HepG2 (cell line): ENCODE measurements at regions not wholly inside any gene's neighbourhood (a gene's known extent, or its start where the extent isn't known, plus 50 kb on each side); places are given as distances from the start of the nearest gene placed in this dataset.

Experiments used
- ATAC-seq: fragments of 200-7000 bp; cut with Tn5 transposase; 3 replicates; pipeline ENCODE4 v1.9.1; 2020; ENCODE audit warnings: mild to moderate bottlenecking, moderate library complexity
- BruUV-seq: library from RNA; stranded (reverse); fragments of 400-500 nt; replicated peaks from 2 replicates; lab custom pipeline; 2021; lab: Mats Ljungman, UMichigan
- CTCF ChIA-PET: fragments of 300-600 bp; formaldehyde crosslinking; extraction: SDS; loops from one replicate; lab custom pipeline; 2021; ENCODE audit warnings: low total read pairs, inconsistent platforms, low intra/inter-chr PET ratio; lab: Yijun Ruan, JAX
- POLR2A ChIA-PET: fragments of 350-600 bp; sonication (Branson Sonifier 250); formaldehyde crosslinking; loops from one replicate; lab custom pipeline; 2020; ENCODE audit warnings: antibody characterized with exemption, inconsistent platforms; lab: Yijun Ruan, JAX
- DNase-seq: peaks from one replicate; pipeline ENCODE4 v3.0.0-alpha.2; 2015; ENCODE audit warnings: low spot score
- FAIRE-seq: peaks from 3 replicates; lab custom pipeline; 2011; peaks lifted over from hg19 to GRCh38; lab: Jason Lieb, UNC
- H2AFZ ChIP-seq: one replicate; pipeline ENCODE4 v1.6.1; 2011; ENCODE audit warnings: low read length, inconsistent platforms
- H3K27ac ChIP-seq: fragments of 300-600 bp; 3 replicates; pipeline ENCODE4 v1.8.0; 2011; ENCODE audit warnings: mixed run types, mild to moderate bottlenecking, mixed read lengths, low read length, inconsistent platforms; ENCODE audit not compliant: insufficient read depth; ENCODE audit errors: extremely low read length
- H3K27me3 ChIP-seq, 2 experiments: fragments of 200-600 bp in 1 of 2; 2 replicates in 1 of 2; 3 replicates in 1 of 2; pipeline versions ENCODE4 v1.6.0 to v1.8.0; 2011; ENCODE audit warnings: low read length in 2 of 2, mild to moderate bottlenecking in 2 of 2, moderate library complexity in 2 of 2, inconsistent platforms in 1 of 2; ENCODE audit not compliant: insufficient read depth in 2 of 2, control insufficient read depth in 1 of 2
- H3K36me3 ChIP-seq, 2 experiments: fragments of 200-600 bp in 1 of 2; replicated peaks in 1 of 2; 2 replicates in 1 of 2; 3 replicates in 1 of 2; pipeline versions ENCODE4 v1.5.1 to v1.8.0; 2011; ENCODE audit warnings: low read length in 2 of 2, inconsistent platforms in 1 of 2; ENCODE audit not compliant: insufficient read depth in 2 of 2, control insufficient read depth in 1 of 2
- H3K4me1 ChIP-seq: 2 replicates; pipeline ENCODE4 v1.5.1; 2012; ENCODE audit warnings: low read length, inconsistent platforms; ENCODE audit not compliant: insufficient read depth
- H3K4me2 ChIP-seq: 2 replicates; pipeline ENCODE4 v1.6.0; 2011; ENCODE audit warnings: low read depth, low read length, inconsistent platforms
- H3K4me3 ChIP-seq, 3 experiments: fragments of 200-600 bp in 1 of 3; sonication (generic), shearing (Covaris generic) in 1 of 3; replicated peaks in 1 of 3; 2 replicates each; pipeline ENCODE4 v1.5.1; 2011 to 2016; ENCODE audit warnings: low read length in 3 of 3, inconsistent platforms in 2 of 3, low read depth in 2 of 3, mild to moderate bottlenecking in 2 of 3, control low read depth in 1 of 3, mixed read lengths in 1 of 3; ENCODE audit not compliant: insufficient read depth in 1 of 3
- H3K79me2 ChIP-seq: one replicate; pipeline ENCODE4 v1.6.1; 2011; ENCODE audit warnings: low read length, inconsistent platforms; ENCODE audit not compliant: insufficient read depth
- H3K9ac ChIP-seq: 2 replicates; pipeline ENCODE4 v1.6.0; 2011; ENCODE audit warnings: mild to moderate bottlenecking, low read depth, low read length, inconsistent platforms; ENCODE audit not compliant: insufficient read depth
- H3K9me3 ChIP-seq: 2 replicates; pipeline ENCODE4 v1.5.1; 2012; ENCODE audit warnings: mild to moderate bottlenecking, low read length
- H4K20me1 ChIP-seq: 2 replicates; pipeline ENCODE4 v1.6.0; 2011; ENCODE audit warnings: inconsistent platforms, mild to moderate bottlenecking, low read length, moderate library complexity; ENCODE audit not compliant: insufficient read depth
- BRCA1 ChIP-seq: sonication (generic); formaldehyde crosslinking; IDR thresholded peaks from 2 replicates; pipeline ENCODE4 v1.4.0; 2020; ENCODE audit warnings: missing genetic modification reagents
- DDIT3 ChIP-seq: sonication (generic); formaldehyde crosslinking; IDR thresholded peaks from 2 replicates; pipeline ENCODE4 v1.4.0; 2020; ENCODE audit warnings: mild to moderate bottlenecking, missing genetic modification reagents
- GATA4 ChIP-seq: sonication (generic); IDR thresholded peaks from 2 replicates; pipeline ENCODE4 v1.6.1; 2016; ENCODE audit warnings: antibody characterized with exemption, low read depth, borderline replicate concordance
- HMG20A ChIP-seq: IDR thresholded peaks from 2 replicates; pipeline ENCODE4 v1.6.1; 2016; ENCODE audit warnings: borderline replicate concordance
- HNRNPK ChIP-seq: fragments of 200-400 bp; formaldehyde crosslinking; IDR thresholded peaks from 2 replicates; pipeline ENCODE4 v1.6.1; 2018; ENCODE audit warnings: low read length, low read depth, moderate library complexity, mild to moderate bottlenecking; ENCODE audit not compliant: poor library complexity, severe bottlenecking
- KLF15 ChIP-seq: sonication (generic); formaldehyde crosslinking; IDR thresholded peaks from 2 replicates; pipeline ENCODE4 v1.8.1; 2023; ENCODE audit warnings: borderline replicate concordance, mild to moderate bottlenecking, inconsistent platforms, missing genetic modification reagents, mixed read lengths
- MXD4 ChIP-seq: IDR thresholded peaks from 2 replicates; pipeline ENCODE4 v1.6.1; 2016; ENCODE audit warnings: mild to moderate bottlenecking, missing biosample characterization, missing genetic modification reagents
- XBP1 ChIP-seq: sonication (generic); formaldehyde crosslinking; IDR thresholded peaks from 2 replicates; pipeline ENCODE4 v1.5.0; 2020; ENCODE audit warnings: missing genetic modification reagents
- ZNF235 ChIP-seq: sonication (generic); formaldehyde crosslinking; IDR thresholded peaks from 2 replicates; pipeline ENCODE4 v1.8.1; 2023; ENCODE audit warnings: mild to moderate bottlenecking, missing genetic modification reagents, borderline replicate concordance
- ZNF24 ChIP-seq: fragments of 450-650 bp; IDR thresholded peaks from 2 replicates; pipeline ENCODE4 v1.6.1; 2017; ENCODE audit warnings: antibody characterized with exemption, mild to moderate bottlenecking
- ZNF382 ChIP-seq: sonication (generic); formaldehyde crosslinking; IDR thresholded peaks from 2 replicates; pipeline ENCODE4 v1.5.0; 2020; ENCODE audit warnings: missing genetic modification reagents, mild to moderate bottlenecking, borderline replicate concordance
- ZNF570 ChIP-seq: sonication (generic); formaldehyde crosslinking; IDR thresholded peaks from 2 replicates; pipeline ENCODE4 v1.4.0; 2020; ENCODE audit warnings: mild to moderate bottlenecking, missing genetic modification reagents, borderline replicate concordance
- ZNF580 ChIP-seq: IDR thresholded peaks from 2 replicates; pipeline ENCODE4 v1.6.1; 2016; ENCODE audit warnings: low read depth, borderline replicate concordance
- ZNF674 ChIP-seq: sonication (generic); formaldehyde crosslinking; IDR thresholded peaks from 2 replicates; pipeline ENCODE4 v1.5.0; 2020; ENCODE audit warnings: low read depth, mild to moderate bottlenecking, missing genetic modification reagents
- ZNF761 ChIP-seq: sonication (generic); formaldehyde crosslinking; conservative IDR thresholded peaks from 2 replicates; pipeline ENCODE4 v1.4.0; 2020; ENCODE audit warnings: mild to moderate bottlenecking, missing genetic modification reagents
- ZNF83 ChIP-seq: sonication (generic); formaldehyde crosslinking; IDR thresholded peaks from 2 replicates; pipeline ENCODE4 v1.4.0; 2020; ENCODE audit warnings: missing genetic modification reagents, mild to moderate bottlenecking, borderline replicate concordance
- WGBS: methylation state at CpG from one replicate; pipeline ENCODE4 v1.1.6; 2017; ENCODE audit warnings: low lambda C conversion rate; 5-methylcytosine and 5-hydroxymethylcytosine counted together
- in situ Hi-C: cut with HindIII; loops from 2 replicates; pipeline ENCODE4 v1.10.0; 2017; ENCODE audit warnings: low pct_unique_long_range_greater_than_20kb; ENCODE audit not compliant: extremely low pct_ligation_motif_present
- intact Hi-C: fragments of 100-400 bp; cut with micrococcal nuclease; formaldehyde crosslinking; loops from one replicate; pipeline ENCODE4 v1.10.0; 2022; ENCODE audit not compliant: unreplicated experiment

- Histone ChIP-seq H3K27ac (no peak overlapping the region), H4K20me1 (no peaks in the 10 kb centered on the region), H3K79me2 (no peaks in the 10 kb centered on the region), H3K9me3 (peaks cover 74% of the 10 kb centered on the region), H2AFZ (no peak overlapping the region), H3K27me3 (no peaks in the 10 kb centered on the region), H3K4me3 (no peak overlapping the region), H3K9ac (no peak overlapping the region), H3K4me2 (no peak overlapping the region), H3K4me1 (no peaks in the 10 kb centered on the region), H3K36me3 (no peaks in the 10 kb centered on the region)
- no peak for ATAC-seq
- POLR2A ChIA-PET, result no interaction called here
- 0% methylated on average over 2 of the region's 2 CpGs for WGBS
- DNase-seq, result no peak
- no peak for FAIRE-seq
- in situ Hi-C loops, result no loop called here
- no TSS peak for BruUV-seq
- CTCF ChIA-PET, result no interaction called here
- intact Hi-C loops, result no loop called here
- TF ChIP-seq BRCA1 (CRISPR knock-in tag) (no peak), ZNF580 (no peak), HMG20A (no peak), ZNF83 (CRISPR knock-in tag) (no peak), ZNF761 (no peak), ZNF382 (CRISPR knock-in tag) (no peak), DDIT3 (CRISPR knock-in tag) (no peak), HNRNPK (no peak), ZNF24 (no peak), ZNF235 (CRISPR knock-in tag) (no peak), KLF15 (no peak), GATA4 (no peak), ZNF674 (no peak), MXD4 (CRISPR knock-in tag) (no peak), XBP1 (no peak), ZNF570 (CRISPR knock-in tag) (no peak)
Observed at GRCh38 chr4:95898226-95898625, 58.3 kb downstream of the PDHA2 start.
